OCI-LY7 (cell line): ENCODE measurements at regions not wholly inside any gene's neighbourhood (a gene's known extent, or its start where the extent isn't known, plus 50 kb on each side); places are given as distances from the start of the nearest gene placed in this dataset.

Experiments
- CTCF ChIP-seq: fragments of 200-600 bp; sonication (generic); conservative IDR thresholded peaks from 2 replicates; pipeline ENCODE4 v1.5.1; 2014; ENCODE audit warnings: mild to moderate bottlenecking, antibody characterized with exemption, low read length, moderate library complexity, mixed read lengths
- EZH2phosphoT487 ChIP-seq: fragments of 200-600 bp; sonication (generic); IDR thresholded peaks from 2 replicates; pipeline ENCODE4 v1.6.1; 2018; ENCODE audit warnings: low read depth, borderline replicate concordance, mild to moderate bottlenecking, mixed run types, antibody characterized with exemption, low read length, moderate library complexity, mixed read lengths

GRCh38 chr2:58938988-58939387 lies 697.9 kb upstream of the FANCL start:
- TF ChIP-seq CTCF (no peak), EZH2phosphoT487 (no peak)
